Brain pericyte (primary cell): ENCODE measurements at regions not wholly inside any gene's neighbourhood (a gene's known extent, or its start where the extent isn't known, plus 50 kb on each side); places are given as distances from the start of the nearest gene placed in this dataset.
"Not testable (repeated sequence)": the region's sequence is repeated elsewhere in the genome, so short reads cannot be mapped to it uniquely, and the experiment has no call there.

Experiments
- DNase-seq: peaks from one replicate; pipeline ENCODE4 v3.0.0-alpha.2; 2012; ENCODE audit warnings: low read depth, low spot score

- DNase-seq, result not testable (repeated sequence)
Measured at GRCh38 chr16:18152832-18153231, 183.7 kb downstream of the NPIPA8 start.

GRCh38 chr16:18148132-18148531 lies 188.4 kb downstream of the NPIPA8 start:
- not testable (repeated sequence) for DNase-seq

GRCh38 chr16:18146601-18147142 lies 189.9 kb downstream of the NPIPA8 start:
- not testable (repeated sequence) for DNase-seq

GRCh38 chr16:18142066-18142465 lies 194.5 kb downstream of the NPIPA8 start:
- DNase-seq, result not testable (repeated sequence)

GRCh38 chr16:18136288-18136687 lies 200.2 kb downstream of the NPIPA8 start:
- not testable (repeated sequence) for DNase-seq

- not testable (repeated sequence) for DNase-seq
Measured at GRCh38 chr16:18135024-18135423, 201.5 kb downstream of the NPIPA8 start.

- not testable (repeated sequence) for DNase-seq
Measured at GRCh38 chr16:18131587-18131986, 204.9 kb downstream of the NPIPA8 start.

- DNase-seq, result not testable (repeated sequence)
Measured at GRCh38 chr16:18130478-18131120, 205.9 kb downstream of the NPIPA8 start.

- DNase-seq, result not testable (repeated sequence)
Measured at GRCh38 chr16:18127033-18127432, 209.5 kb downstream of the NPIPA8 start.

GRCh38 chr16:18119092-18119491 lies 217.4 kb downstream of the NPIPA8 start:
- DNase-seq, result not testable (repeated sequence)

GRCh38 chr16:18118684-18119083 lies 217.9 kb downstream of the NPIPA8 start:
- DNase-seq, result not testable (repeated sequence)

- not testable (repeated sequence) for DNase-seq
Measured at GRCh38 chr16:18118071-18118470, 218.5 kb downstream of the NPIPA8 start.

GRCh38 chr16:18104412-18104811 lies 232.1 kb downstream of the NPIPA8 start:
- DNase-seq, result not testable (repeated sequence)

GRCh38 chr16:18101077-18101476 lies 235.5 kb downstream of the NPIPA8 start:
- not testable (repeated sequence) for DNase-seq

- not testable (repeated sequence) for DNase-seq
Measured at GRCh38 chr16:18092605-18093004, 243.9 kb downstream of the NPIPA8 start.

GRCh38 chr16:18080658-18081363 lies 255.7 kb downstream of the NPIPA8 start:
- DNase-seq, result not testable (repeated sequence)

- not testable (repeated sequence) for DNase-seq
Measured at GRCh38 chr16:18077910-18078309, 258.6 kb downstream of the NPIPA8 start.

- DNase-seq, result no peak
Measured at GRCh38 chr16:18072161-18072560, 264.4 kb downstream of the NPIPA8 start.

GRCh38 chr16:18069683-18070082 lies 266.9 kb downstream of the NPIPA8 start:
- DNase-seq, result no peak

GRCh38 chr16:18068477-18068876 lies 268.1 kb downstream of the NPIPA8 start:
- DNase-seq, result no peak

- DNase-seq, result no peak
Measured at GRCh38 chr16:18062713-18063112, 273.8 kb downstream of the NPIPA8 start.

- no peak for DNase-seq
Measured at GRCh38 chr16:18060351-18060750, 276.2 kb downstream of the NPIPA8 start.

GRCh38 chr16:18059577-18059976 lies 277.0 kb downstream of the NPIPA8 start:
- DNase-seq, result no peak
